Right kidney (tissue), 1 donor: ENCODE measurements at regions not wholly inside any gene's neighbourhood (a gene's known extent, or its start where the extent isn't known, plus 50 kb on each side); places are given as distances from the start of the nearest gene placed in this dataset.

Experiments used
- DNase-seq: peaks from one replicate; pipeline ENCODE4 v3.0.0-alpha.2; 2016

DNA sequence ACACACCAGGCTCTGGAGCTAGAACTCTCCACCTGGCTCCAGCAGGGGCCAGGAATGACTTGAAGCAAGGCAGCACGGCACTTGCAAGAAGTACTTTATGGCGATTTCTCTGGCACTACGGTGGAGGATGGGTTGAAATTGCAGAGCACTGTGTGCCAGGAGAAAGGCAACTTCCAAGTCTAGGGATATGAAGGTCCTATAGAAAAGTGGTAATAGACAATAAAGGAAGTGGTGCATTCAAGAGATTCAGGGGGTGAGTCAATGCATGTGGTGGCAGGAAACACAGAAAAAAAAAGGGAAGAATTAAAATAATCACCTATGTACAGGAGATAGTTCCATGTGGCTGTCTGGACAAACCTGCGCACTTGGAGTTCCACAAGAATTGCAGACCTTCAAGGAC lies 240.3 kb upstream of the DYNLRB2 start:
- no peak for DNase-seq

DNA sequence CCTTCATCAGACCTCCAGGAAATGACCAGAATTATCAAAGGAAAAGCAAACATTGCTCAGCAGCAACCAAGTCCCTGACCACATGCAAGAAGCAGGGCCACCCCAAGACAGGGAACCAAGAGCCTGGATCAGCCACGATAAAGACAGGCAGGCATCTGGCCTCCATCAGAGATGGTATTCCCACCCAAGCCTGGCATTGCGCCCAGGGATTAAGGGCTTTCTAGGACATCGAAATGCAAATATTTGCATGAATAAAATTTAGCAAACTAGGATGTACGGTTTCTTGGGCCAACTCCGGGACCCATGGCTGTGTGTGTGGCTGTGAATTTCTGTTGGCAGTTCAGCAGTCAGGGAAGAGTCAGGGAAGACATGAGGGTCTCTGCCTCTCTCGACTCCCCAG lies 241.4 kb upstream of the DYNLRB2 start:
- DNase-seq = no peak

DNA sequence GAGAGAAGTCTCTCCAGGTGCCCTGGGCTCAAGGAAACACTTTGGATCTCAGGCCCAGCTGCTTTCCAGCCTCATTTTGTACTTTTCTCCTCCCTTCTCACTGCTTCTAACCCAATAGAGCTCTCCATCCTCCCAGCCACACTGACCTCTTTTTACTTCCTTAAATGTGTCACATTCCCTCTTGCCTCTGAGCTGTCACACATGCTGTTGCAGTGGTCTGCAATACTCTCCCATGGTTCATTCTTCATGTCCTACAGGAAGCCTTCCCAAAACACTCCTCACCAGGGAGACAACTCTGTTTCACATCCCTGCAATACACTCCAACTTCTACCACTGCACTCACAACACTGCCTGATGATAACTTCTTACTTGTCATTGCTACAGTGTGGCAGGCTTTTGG lies 242.1 kb upstream of the DYNLRB2 start:
- DNase-seq = no peak

DNA sequence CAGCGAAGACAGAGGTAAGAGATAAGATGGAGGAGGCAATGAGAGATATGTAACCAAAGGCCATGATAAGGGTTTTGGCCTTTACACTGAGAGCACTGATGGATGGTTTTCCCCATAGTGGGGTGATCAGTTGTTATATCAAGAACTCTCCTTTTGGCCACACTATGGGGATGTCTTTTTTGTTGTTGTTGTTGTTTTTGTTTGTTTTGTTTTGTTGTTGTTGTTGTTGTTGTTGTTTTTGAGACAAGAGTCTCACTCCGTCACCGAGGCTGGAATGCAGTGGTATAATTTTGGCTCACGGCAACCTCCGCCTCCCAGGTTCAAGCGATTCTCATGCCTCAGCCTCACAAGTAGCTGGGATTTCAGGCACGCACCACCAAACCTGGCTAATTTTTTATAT lies 244.8 kb upstream of the DYNLRB2 start:
- DNase-seq = no peak

DNA sequence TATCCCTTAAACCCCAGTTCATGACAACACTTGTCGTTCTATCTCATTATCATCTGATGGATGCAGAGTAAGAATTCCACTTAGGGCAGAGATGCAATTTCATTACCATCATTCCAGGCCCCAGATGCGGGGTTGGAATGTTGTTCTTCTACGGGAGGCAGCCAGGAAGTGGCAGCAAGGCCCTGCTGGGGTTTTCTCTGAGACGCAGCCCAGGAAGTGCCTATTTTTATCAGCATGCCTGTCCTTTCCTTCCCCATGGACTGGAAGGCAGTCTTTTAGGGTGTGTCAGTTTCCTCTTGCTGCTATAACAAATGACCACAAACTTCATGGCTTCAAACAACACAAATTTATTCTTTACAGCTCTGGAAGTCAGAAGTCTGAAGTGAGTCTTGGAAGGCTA lies 246.6 kb upstream of the DYNLRB2 start:
- DNase-seq = no peak

DNA sequence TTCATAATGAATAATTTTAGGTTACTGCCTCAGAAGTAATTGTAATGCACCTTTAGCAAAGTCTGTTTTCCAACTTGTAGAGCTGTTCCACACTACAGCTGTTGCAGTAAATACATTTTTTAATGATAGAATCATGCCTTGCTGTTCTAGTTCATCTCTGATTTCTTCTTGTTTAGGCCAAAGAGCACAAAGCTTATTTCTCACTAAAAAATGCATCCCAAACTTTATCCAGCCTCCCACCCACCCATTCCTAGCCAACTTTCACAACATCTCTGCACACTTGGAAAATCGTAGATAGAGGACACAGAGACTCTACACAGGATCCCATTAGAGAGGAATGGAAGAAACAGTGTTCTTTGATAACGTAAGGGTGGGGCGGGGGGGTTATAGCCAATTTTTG lies 252.2 kb upstream of the DYNLRB2 start:
- no peak for DNase-seq

DNA sequence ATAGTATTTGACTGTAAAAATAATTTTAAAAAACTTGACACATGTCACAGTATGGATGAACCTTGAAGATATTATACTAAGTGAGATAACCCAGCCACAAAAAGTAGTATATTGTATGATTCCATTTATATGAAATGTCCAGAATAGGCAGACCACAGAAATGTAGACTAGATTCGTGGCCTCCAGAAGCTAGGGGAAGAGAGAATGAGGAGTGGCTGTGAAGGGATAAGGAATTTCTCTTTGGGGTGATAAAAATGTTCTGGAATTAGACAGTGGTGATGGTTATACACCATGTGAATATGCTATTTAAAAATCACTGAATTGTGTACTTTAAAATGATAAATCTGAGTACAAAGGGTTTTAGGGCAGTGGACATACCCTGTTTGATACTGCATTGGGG lies 253.1 kb upstream of the DYNLRB2 start:
- DNase-seq = no peak

DNA sequence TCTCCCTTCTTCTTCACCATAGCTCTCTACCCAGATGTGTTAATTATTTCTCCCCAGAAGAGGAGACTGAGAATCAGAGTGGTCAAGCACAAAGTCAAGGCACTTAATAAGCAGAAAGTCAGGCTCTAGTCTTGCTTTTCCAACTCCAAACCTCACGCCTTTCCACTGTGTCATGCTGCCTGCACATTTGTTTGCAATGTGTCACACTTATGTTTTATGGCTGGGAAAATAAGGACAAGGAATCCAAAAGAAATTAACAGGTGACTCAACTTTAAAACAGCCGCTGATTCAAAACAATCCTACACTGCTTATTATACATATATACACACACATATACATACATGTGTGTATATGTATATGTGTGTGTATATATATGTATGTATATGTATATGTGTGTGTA lies 255.7 kb upstream of the DYNLRB2 start:
- DNase-seq = no peak

DNA sequence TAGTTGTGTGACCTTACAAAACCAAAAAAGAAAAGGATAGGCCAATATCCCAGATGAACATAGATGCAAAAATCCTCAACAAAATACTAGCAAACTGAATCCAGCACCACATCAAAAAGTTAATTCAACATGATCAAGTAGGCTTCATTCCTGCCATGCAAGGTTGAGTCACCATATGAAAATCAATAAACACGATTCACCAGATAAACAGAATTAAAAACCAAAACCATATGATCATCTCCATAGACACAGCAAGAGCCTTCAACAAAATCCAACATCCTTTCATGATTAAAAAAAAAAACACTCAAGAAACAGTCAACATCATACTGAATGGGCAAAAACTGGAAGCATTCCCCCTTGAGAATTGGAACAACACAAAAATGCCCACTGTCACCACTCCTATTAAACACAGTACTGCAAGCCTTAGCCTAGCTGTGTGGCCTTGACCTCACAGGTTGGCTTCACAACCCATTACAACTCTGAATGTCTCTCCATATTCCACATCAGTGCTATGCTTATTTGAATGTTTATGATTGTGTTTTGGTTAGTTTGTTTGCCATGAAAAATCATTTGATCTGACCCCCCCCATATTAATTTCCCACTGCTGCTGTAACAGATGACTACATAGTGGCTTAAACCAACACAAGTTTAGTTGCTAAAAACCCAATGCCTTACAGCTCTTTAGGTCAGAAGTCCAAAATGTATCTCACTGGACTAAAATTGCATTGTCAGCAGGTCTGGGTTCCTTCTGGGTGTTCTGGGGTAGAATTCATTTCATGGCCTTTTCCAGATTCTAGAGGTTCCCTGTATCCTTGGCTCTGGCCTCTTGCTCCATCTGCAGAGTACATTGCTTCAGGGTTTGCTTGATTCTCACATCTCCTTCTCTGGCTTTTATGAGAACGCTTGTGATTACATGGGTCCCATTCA lies 257.1 kb upstream of the DYNLRB2 start:
- DNase-seq = no peak

DNA sequence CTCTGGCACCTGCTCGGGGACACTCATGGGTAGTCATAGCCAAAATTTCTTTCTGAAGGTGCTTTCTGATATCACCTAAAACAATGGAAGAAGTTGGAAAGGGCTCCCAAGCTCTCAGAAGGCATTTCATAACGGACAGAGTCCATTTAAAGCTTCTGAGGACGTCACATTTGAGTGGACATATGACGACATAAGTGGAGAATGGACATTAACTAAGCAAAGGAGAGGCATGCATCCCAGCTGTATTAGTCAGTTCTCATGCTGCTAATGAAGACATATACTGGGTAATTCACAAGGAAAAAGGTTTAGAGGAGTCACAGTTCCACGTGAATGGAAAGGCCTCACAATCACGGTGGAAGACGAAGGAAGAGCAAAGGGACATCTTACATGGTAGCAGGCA lies 260.2 kb upstream of the DYNLRB2 start:
- DNase-seq = no peak

DNA sequence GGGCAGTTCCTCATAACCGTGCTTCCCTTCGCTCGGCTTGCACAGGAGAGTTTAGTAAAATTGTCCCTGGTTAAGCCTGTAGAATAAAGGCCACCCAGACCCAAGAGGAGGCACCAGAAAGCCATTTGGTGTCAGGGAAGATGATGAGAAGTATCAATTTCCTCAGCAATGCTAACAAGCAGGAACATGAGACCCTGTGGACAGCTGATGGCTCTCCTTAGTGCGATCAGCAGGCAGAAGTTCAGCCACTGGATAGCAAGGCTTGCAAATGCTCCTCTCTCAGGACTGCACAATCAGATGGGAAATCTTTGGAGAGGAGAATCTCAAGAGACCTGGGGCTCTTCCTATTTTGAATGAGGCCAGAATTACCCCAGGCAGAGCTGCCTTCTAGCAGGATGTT lies 261.1 kb upstream of the DYNLRB2 start:
- no peak for DNase-seq

DNA sequence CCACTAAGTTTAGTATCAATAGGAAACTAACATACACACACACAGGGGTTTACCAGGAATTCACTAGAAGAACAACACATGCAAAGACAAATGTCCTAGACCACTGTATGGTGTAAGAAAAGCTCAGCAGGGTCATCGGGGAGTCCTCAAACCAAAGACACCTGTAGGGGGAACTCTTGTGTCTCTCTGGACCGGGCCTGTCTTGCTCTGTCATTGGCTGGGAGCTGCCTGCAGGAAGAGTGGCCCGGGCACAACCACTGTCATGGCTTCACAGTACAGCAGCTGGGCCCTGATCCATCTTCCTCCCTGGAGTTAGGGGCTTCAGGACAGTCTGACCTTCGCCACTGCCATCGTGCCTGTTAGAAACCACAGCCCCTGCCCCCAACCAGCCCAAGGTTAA lies 263.6 kb upstream of the DYNLRB2 start:
- DNase-seq = no peak

DNA sequence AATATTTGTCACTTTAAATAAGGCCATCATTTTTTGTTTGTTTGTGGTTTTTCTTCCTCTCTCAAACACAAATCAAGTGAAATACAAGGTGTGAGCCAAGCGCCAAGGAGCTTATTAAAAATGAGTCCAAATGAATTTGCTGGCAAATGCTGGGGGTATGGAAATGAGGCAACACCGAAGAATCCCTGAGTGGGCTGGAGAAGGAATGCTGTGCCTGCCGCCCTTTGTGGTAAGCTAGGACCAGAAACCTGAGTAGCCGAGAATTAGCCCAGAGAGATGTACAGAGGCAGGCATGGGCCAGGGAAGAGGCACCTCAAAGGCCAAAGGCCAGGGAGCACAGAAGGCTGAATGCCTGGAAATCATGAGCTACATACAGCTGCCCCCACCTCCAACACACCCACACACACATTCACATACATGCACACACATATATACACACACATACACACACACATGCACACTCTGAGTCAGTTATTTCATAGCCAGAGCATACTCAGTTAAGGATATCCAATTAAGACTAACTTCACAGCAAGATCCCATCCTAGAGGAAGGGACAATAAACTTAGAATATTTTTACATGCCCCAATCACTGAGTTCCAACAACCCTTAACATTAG lies 266.1 kb upstream of the DYNLRB2 start:
- DNase-seq = no peak

DNA sequence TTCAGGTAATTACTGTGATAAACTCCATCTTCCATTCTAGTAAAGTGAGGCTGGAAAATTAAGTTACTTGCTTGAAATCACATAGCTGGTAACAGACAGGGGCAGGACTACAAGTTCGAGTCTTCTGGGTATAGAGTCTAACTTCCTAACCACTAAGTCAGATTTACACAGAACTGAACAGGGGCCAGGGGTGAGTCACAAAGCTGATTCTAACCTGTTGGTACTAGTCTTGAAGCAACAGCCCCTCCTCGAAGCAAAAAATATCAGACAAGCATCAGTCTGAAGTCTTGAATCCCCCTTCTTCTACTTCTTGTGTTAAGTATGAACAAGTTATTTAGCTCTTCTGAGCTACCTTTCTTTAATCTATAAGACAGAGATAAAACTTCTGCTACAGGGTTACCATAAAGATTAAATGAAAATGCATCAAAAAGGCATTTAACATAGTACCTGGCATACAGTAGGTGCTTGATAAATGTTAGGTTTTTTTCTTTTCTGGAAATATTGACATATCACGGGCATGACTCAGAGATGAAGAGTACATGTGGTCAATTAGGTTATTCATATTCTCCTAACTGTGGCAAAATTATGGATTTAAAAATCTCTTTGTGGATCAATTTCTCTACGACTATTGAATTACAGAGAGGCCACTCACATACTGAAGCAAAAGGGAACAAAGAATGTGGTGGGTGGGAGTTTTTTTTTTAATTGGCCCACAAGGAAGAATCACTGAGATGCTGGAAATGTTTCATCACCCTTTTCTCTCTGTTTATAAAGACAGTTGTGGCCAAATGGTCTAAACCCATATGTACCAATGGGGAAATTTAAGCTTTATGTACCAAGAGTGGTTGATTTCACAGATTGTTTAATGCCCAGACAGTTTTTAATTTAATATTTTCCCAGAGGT lies 266.9 kb upstream of the DYNLRB2 start:
- DNase-seq = no peak

DNA sequence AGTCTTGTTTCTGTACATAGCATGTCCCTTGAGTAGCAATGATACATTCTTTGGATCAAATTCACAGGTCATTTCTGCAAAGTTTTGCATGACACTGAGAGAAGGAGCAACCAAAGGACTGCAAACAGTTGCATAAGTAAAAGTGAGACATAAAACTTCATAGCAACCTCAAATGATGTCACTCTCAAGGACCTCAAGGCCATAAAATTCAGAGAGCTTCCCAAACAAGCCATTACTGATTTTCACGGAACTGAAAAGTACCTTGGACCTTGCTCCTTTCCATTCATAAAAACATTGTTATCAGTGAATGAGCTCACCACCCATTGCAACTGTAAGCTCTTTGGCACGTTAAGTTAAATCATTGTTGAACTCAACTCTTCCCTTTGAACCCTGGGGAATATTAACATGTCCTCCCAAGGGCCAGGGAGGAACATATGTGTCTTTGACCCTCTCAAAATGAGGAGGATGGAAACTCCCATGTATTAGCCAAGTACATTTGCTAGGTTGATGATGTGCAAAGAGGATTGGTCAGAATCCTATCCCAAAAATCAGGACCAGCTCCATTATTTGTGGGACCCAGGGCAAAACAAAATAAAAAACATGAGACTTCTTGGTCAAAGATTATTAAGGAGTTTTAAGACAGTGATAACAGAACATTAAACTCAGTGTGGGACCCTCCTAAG lies 275.0 kb upstream of the DYNLRB2 start:
- no peak for DNase-seq

DNA sequence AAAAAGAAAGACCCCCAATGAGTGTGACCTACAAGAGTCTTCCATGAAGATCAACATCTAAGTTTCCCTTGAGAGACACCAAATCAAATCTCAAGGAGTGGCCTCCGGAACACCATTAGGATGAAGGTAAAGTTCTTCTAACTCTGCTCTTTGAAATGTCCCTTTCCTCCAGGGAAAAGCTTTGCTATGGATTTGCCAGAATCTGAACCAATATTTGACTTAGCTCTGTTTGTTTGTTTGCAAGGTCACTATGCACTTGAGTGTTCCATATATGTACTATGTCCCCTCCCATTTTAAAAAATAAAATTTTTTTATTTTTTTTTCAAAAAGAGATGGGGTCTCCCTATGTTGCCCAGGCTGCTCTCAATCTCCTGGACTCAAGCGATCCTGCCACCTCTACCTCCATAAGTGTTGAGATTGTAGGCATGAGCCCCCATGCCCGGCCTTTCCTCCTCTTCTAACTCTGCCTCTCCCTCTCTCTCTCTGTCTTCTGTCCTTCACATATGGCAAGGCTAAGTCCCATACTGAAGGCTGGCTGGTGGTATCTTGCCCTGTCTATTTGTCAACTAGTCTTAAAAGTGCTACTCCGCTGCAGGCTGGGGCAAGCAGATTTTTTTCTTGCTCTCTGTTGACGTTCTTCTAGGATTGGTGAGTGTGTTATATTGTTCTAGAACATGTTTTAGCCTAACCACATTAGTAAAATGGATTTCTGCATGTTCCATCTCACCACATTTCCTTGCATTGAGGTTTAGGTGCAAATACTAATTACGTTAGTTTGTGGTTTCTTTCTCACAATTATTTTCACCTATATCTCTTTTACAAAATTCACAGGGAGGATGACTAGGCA lies 276.7 kb upstream of the DYNLRB2 start:
- no peak for DNase-seq

DNA sequence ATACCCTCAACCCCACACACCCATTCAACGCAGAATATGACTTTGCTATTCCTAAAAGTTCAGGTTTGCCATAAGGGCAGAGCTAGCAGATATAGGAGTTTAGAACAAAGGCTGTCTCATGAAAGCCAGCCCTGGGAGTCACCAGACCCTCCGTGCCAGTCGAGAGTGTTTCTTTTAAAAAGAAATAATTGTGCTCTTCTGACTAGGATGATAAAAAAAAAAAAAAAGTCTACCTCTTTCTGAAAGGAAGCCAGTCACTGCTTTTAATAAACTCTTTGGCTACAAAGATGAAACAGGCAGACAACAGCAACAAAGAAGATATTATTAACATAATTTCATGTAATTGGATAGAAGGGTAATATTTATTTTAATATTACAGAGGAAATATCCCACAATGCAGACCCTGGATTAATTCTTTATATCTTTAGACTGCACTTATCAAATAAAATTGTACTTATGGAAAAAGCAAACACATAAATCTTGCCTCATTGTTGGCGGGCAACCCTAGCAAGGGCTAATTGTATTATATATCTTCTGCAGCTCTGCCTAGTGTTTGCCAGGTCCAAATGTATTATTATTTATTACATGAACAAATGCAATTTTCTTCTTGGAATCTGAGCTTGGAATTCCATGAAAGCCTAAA lies 277.5 kb upstream of the DYNLRB2 start:
- no peak for DNase-seq

DNA sequence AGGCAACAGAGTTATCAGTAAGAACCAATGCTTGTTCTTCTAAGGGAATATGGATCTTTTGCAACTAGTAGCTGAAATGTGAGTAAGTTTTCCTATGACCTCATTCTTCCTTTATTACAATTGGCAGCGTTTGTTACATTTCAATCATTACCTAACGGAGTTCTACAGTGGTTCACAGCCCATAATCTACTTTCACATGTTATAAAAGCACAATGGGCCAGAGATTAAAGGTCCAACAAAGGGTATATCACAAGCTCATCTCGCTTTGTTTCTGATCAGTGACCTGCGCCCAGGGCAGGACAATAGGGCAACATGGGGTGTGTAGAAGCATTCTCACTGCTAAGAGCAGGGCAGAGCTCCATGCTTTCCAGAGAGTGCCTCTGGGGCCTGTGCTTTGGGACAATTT lies 279.9 kb upstream of the DYNLRB2 start:
- no peak for DNase-seq

DNA sequence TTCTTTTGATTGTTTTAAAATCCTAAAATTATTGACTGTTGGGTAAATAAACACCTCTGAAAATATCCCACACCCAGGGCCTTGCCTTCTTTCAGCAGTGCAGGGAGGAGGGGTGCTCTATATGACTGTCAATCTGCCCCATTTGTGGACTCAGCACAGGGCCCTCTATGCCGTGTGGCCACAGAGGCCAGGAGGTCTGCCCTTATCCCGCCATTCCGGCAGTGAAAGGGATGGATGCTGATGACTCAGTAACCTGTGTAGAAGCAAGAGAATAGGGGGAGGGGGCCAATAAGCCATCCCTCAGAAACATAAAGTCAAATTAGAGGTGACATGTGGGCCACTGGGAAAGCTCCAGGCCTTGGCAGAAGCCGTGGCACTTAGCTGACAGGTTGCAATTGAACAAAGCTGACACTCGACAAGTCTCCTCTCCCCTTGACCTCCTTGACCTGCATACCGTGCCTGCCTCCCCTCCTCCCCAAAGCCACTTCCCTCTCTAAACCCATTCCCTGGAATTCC lies 281.4 kb upstream of the DYNLRB2 start:
- DNase-seq = no peak

DNA sequence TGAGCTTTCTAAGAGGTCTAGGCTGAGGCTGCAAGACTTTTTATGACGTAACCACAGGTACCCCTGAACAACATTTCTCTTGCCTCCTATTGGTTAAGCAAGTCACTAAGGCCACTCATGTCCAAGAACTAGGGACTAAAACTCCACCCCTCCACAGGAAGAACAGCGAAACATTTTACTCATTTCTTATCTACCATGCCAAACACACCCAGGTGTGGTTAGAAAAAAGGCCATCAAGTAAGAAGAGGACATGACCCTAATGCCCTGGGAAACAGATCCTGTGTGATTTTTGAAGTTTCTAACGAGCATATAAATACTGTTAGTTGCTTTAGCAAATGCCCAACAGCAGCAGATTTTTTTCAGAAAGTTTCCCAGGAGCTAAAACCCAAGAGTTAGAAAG lies 282.4 kb upstream of the DYNLRB2 start:
- DNase-seq = no peak

DNA sequence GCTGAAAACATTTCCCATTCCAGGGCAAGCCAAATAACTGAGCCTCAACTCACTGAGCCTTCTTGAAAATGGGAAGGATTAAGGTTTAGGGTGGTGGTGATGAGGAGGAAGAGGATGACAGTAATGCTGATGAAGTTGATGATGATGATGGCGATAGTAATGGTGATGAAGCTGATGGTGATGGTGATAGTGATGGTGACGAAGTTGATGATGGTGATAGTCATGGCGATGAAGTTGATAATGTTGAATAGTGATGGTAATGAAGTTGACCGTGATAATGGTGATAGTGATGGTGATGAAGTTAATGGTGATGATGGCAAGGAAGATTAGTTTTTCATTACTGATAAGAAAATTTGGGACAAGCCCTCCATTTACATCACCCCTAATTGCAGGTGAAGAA lies 285.8 kb upstream of the DYNLRB2 start:
- no peak for DNase-seq
